ENCODE measurements at regions not wholly inside any gene's neighbourhood (a gene's known extent, or its start where the extent isn't known, plus 50 kb on each side); places are given as distances from the start of the nearest gene placed in this dataset.

DNA sequence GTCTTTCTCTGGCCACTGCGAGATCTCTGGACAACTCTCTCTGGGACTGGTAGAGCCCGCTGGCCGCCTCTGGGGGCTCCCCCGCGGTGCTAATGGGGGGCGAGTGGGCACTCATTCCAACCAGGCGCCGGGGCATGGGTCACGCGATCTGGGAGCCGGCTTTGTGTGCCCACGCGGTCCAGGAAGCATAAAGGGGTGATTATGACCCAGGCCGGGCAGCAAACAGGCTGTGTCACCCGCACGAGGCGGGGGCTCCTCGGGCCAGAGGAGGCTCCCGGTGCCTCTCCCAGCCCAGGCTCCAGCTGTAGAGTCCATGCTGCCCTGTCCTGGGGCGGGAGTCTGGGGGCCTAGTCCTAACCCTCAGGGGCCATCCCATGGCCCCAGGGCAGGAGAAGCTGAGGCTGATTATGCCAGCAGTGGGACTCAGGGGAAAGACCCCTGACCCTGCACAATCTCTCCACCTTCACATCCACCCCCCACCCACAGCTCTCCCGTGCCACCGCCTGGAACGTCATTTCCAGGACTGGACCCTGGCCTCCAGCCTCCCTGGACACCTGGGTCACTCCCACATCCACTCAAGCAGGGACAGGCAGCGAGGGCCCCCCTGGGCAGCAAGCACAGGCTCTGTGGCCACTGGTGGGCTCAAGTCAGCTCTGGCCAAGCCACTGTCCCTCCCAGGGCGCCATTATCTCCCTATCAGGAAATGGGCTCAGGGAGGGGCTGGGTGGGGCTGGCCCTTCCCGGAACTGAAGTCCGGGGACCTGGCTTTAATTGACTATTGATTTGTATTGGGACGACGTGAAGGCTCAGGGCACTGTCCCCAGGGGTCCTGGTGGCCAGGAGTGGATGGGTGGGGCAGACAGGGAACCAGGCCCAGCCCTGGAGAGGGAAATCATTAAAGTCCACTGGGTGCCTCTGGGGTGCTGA, 50.0 kb downstream of the PTPRS start:
- DNase-seq (ENCODE audit: low read depth): no peak
- TF ChIP-seq, protein P1, sequence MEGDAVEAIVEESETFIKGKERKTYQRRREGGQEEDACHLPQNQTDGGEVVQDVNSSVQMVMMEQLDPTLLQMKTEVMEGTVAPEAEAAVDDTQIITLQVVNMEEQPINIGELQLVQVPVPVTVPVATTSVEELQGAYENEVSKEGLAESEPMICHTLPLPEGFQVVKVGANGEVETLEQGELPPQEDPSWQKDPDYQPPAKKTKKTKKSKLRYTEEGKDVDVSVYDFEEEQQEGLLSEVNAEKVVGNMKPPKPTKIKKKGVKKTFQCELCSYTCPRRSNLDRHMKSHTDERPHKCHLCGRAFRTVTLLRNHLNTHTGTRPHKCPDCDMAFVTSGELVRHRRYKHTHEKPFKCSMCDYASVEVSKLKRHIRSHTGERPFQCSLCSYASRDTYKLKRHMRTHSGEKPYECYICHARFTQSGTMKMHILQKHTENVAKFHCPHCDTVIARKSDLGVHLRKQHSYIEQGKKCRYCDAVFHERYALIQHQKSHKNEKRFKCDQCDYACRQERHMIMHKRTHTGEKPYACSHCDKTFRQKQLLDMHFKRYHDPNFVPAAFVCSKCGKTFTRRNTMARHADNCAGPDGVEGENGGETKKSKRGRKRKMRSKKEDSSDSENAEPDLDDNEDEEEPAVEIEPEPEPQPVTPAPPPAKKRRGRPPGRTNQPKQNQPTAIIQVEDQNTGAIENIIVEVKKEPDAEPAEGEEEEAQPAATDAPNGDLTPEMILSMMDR (IDR thresholded peaks at IDR 0.05; ENCODE audit: insufficient read depth, low read depth, low read length, missing control alignments): no peak
- no peak overlapping the region for H3K4me3 ChIP-seq (ENCODE audit: low read depth, low read length)

DNA sequence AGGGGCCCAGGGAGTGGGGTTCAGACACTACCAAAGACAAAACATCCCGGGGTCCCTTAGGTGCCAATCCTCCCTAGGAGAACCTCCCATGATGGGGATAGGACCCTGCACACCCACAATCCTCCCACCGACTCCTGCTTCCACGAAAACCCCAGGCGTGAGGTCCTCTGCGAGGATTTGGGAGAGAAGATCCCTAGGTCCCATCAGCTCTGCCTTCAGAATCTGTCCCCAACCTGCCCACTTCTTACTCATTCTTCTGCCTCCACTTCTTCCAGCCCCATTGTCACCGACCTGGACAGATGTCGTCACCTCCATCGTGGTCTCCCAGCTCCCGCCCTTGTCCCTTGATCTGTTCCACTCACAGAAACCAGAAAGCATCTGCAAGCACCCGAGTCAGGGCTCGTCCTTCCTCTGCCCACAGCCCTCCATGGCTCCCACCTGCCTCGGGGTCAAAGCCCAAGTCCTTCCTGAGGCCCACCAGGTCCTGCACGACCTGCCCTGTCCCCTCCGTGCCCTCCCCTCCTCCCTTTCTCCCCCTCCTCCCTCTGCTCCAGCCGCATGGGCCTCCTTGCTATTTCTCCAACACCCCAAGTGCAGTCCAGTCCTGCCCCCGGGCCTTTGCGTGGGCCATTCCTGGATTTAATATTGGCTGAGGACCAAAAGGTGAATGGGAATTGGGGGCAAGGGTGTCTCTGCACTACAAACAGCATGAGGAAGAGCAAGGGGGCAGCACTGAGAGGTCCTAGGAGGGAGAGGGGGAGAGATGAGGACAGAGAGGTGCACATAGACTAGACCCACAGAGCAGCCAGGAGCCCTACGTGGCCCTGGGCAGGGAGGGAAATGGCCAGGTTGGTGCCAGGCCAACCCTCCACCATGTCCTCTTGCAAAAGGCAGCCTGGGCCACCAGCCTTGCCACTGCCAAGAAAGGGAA, 51.3 kb downstream of the PTPRS start:
- H3K4me3 ChIP-seq (ENCODE audit: low read depth, low read length): no peak overlapping the region
- TF ChIP-seq, protein P1 (IDR thresholded peaks at IDR 0.05; ENCODE audit: insufficient read depth, low read depth, low read length, missing control alignments): no peak
- no peak for DNase-seq (ENCODE audit: low read depth)

DNA sequence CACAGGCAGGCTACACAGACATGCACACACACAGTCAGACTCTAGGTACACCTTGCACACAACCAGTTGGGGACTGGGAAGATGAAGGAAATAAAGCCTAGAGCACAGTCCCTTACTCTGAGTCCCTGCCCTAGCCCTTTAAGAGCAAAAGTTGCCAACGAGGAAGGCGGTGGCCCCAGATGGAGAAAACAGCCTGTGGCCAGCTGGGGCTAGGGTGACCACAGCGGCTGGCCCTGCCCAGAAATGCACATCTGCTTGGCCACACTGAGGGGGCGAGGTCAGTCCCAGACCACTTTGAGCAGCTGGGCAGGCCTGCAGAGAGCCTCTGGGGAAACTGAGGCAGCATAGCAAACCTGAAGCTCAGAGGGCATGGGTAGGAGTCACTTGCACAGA, 52.3 kb downstream of the PTPRS start:
- no peak overlapping the region for H3K4me3 ChIP-seq (ENCODE audit: low read depth, low read length)
- TF ChIP-seq, protein P1 (IDR thresholded peaks at IDR 0.05; ENCODE audit: insufficient read depth, low read depth, low read length, missing control alignments): no peak
- no peak for DNase-seq (ENCODE audit: low read depth)

- no peak overlapping the region for H3K4me3 ChIP-seq (ENCODE audit: low read depth, low read length)
- TF ChIP-seq, protein P1 (IDR thresholded peaks at IDR 0.05; ENCODE audit: insufficient read depth, low read depth, low read length, missing control alignments): no peak
- DNase-seq (ENCODE audit: low read depth): peak; percentile 38
Measured at GRCh38 chr19:5287066-5287465, 53.5 kb downstream of the PTPRS start.

- TF ChIP-seq, protein P1 (IDR thresholded peaks at IDR 0.05; ENCODE audit: insufficient read depth, low read depth, low read length, missing control alignments): no peak
- DNase-seq (ENCODE audit: low read depth): no peak
- no peak overlapping the region for H3K4me3 ChIP-seq (ENCODE audit: low read depth, low read length)
Measured at GRCh38 chr19:5286465-5287029, 54.1 kb downstream of the PTPRS start.

DNA sequence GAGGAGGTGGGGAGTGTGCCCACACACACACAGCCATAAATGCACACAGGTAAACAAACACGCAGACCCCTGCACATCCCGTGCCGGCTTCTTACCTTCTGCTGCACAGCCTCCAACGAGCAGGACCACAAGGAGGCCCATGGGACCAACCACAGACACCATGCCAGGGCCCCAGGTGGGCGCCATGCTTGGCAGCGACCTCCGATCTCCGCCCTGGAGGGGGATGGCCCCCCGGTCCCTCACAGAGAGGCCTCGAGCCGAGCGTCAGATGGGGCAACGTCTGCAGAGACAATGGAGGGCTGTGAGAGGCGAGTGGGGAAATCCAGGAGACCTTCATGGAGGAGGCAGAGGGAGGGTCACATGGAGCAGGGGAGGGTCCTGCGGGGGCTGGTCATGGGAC, 54.7 kb downstream of the PTPRS start:
- TF ChIP-seq, protein P1 (IDR thresholded peaks at IDR 0.05; ENCODE audit: insufficient read depth, low read depth, low read length, missing control alignments): no peak
- DNase-seq (ENCODE audit: low read depth): no peak
- no peak overlapping the region for H3K4me3 ChIP-seq (ENCODE audit: low read depth, low read length)
